DMS153 treated with DMSO at 0.1 percent for 48 hours (cell line): ENCODE measurements at regions not wholly inside any gene's neighbourhood (a gene's known extent, or its start where the extent isn't known, plus 50 kb on each side); places are given as distances from the start of the nearest gene placed in this dataset.
"Not testable (repeated sequence)": the region's sequence is repeated elsewhere in the genome, so short reads cannot be mapped to it uniquely, and the experiment has no call there.

Experiments
- DNase-seq: peaks from one replicate; lab custom pipeline; 2025; ENCODE audit not compliant: unreplicated experiment; lab: John Stamatoyannopoulos, UW

DNA sequence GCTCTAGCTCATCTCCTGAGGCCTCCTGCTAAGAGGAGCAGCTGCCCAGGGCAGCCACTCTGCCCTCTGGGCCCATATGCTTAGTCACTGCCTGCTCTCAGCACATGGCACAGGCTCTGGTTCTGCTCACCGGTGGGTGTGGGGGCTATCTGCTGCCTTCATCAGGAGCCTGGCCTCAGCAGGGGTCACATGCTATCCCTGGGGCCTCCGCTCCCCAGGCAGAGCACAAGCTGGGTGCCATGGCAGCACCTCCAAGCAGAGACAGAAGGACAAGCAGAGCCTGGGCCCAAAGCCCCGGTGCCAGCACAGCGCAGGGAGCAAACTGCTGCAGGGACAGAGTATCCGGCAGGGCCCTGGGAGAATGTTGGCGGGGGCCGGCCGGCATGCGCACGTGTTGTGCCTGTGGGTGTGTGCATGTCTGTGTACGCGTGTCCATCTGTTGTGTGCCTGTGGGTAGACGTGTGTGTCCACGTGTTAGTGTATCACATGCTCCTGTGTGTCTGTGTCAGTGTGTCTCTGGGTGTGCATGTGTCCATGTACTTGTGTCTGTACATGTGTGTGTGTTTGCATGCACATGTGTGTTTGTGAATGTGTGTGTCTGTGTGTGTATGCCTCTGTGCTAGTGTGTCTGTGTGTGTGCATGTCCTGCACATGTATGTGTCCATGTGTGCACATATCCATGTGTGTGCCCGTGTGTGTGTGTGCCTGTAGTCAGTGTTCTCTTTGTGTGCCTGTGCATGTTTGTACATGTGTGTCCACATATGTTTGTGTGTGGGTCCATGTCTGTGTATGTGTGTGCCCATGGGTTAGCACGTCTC lies 326.9 kb downstream of the TMEM121 start:
- DNase-seq, result no peak

GRCh38 chr14:105853907-105854599 lies 327.7 kb downstream of the TMEM121 start:
- DNase-seq, result no peak

DNA sequence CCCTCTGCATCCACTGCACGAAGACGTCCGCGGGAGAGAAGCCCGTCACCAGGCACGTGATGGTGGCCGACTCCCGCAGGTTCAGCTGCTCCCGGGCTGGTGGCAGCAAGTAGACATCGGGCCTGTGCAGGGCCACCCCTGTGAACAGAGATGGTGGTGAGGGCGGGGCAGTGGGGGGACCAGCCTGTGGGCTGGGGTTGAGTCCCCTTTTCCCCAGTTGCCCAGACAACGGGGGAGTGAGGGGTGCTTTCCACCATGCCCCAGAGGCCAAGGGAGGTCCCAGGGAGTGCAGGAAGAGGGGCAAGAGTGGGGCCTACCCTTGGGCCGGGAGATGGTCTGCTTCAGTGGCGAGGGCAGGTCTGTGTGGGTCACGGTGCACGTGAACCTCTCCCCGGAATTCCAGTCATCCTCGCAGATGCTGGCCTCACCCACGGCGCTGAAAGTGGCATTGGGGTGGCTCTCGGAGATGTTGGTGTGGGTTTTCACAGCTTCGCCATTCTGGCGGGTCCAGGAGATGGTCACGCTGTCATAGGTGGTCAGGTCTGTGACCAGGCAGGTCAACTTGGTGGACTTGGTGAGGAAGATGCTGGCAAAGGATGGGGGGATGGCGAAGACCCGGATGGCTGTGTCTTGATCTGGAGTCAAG lies 328.3 kb downstream of the TMEM121 start:
- no peak for DNase-seq

- no peak for DNase-seq
Measured at GRCh38 chr14:105855246-105855892, 329.0 kb downstream of the TMEM121 start.

- no peak for DNase-seq
Measured at GRCh38 chr14:105855893-105856675, 329.7 kb downstream of the TMEM121 start.

DNA sequence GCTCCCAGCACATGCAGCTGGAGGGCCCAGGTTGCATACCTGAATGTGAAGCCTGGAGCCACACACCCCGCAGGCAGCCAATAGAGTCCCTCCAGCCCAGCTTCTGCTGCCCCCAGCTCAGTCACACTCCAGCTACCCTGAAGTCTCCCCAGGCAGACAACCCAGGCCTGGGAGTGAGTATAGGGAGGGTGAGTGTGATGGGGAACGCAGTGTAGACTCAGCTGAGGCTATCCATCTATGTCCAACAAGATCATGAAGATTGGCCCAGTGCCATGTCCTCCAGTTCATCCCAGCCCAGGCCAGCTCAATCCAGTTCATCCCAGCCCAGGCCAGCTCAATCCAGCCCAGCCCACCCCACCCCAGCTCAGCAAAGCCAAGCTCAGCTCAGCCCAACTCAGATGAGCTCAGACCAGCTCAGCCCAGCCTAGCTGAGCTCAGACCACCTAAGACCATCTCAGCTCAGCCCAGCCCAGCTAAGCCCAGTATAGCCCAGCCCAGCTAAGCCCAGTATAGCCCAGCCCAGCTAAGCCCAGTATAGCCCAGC lies 330.4 kb downstream of the TMEM121 start:
- no peak for DNase-seq

- no peak for DNase-seq
Measured at GRCh38 chr14:105857220-105857825, 330.9 kb downstream of the TMEM121 start.

DNA sequence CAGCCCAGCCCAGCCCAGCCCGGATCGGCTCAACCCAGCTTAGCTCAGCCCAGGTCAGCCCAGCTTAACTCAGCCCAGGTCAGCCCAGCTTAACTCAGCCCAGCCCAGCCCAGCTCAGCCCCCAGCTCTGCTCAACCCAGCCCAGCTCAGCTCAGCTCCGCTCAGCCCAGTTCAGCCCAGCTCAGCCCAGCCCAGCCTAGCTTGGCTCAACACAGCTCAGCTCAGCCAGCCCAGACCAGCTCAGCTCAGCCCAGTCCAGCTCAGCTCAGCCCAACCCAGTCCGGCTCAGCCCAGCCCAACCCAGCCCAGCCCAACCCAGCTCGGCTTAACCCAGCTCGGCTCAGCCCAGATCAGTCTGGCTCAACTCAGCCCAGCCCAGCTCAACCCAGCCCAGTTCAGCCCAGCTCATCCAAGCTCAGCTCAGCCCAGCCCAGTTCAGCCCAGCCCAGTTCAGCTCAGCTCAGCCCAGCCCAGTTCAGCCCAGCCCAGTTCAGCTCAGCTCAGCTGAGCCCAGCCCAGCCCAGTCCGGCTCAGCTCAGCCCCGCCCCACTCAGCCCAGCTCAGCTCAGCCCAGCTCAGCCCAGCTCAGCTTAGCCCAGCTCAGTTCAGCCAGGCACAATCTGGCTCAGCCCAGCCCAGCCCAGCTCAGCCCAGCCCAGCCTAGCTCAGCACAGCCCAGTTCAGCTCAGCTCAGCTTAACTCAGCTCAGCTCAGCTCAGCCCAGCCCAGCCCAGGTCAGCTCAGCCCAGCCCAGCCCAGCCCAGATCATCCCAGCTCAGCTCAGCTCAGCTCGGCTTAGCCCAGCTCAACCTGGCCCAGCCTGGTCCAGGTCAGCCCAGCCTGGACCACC lies 331.7 kb downstream of the TMEM121 start:
- no peak for DNase-seq

GRCh38 chr14:105858676-105859025 lies 332.3 kb downstream of the TMEM121 start:
- DNase-seq, result no peak

- DNase-seq, result not testable (repeated sequence)
Measured at GRCh38 chr14:105859073-105859716, 332.8 kb downstream of the TMEM121 start.

DNA sequence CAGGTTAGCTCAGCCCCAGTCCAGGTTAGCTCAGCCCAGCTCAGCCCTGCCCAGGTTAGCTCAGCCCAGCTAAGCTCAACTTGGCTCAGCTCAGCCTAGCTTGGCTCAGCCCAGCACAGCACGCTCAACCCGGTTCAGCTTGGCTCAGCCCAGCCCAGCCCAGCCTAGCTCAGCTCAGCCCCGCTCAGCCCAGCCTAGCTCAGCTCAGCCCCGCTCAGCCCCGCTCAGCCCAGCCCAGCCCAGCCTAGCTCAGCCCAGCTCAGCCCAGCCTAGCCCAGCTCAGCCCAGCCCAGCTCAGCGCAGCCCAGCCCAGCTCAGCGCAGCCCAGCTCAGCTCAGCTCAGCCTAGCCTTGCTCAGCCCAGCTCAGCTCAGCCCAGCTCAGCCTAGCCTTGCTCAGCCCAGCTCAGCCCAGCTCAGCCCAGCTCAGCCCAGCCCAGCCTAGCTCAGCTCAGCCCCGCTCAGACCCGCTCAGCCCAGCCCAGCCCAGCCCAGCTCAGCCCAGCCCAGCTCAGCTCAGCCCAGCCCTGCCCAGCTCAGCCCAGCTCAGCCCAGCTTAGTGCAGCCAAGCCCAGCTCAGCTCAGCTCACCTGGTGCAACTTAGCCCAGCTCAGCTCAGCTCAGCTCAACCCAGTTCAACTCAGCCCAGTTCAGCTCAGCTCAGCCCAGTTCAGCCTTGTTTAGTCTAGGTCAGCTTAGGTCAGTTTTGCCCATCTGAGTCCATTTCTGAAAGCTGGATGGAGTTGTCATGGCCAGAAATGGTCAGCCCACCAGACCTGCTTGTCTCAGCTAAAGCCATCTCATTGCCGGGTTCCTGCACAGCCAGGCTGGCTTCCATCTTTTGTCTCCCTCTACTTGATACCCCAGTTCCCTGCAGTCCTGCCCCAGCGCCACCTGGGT lies 333.6 kb downstream of the TMEM121 start:
- no peak for DNase-seq

DNA sequence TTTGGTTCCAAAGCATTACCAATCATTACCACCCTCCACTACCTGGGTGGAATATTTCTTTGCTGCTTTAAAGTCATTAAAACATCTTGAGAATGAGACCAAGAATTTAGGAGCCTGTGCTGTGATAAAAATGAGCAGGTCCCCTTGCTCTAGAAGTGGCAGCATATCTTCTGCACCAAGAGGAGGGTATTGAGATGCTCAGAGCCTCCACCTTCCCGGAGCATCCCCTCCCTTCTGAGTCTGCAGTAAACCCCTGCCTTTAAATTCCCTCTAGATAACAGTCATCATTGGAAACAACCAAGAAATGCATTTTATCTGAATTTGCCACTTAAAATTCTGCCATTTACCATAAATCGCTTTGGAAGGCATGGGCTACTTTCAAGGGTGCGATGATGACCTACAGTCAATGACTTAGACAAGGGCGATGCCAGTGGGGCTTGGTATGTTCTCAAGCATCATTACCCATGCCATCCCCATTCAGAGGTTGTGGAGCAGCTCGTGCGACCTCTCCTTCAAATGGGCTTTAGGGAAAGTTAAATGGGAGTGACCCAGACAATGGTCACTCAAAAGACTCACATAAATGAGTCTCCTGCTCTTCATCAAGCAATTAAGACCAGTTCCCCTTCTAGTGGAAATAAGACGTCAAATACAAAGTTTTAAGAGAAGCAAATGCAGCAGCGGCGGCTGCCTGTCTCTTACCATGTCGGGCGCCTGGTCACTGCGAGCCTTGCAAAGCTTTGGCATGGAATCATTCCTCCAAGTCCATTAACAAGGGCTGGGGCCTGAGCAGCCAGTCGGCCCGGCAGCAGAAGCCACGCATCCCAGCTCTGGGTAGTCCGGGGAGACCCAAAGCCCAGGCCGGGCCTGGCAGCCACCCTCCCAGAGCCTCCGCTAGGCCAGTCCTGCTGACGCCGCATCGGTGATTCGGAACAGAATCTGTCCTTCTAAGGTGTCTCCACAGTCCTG lies 334.5 kb downstream of the TMEM121 start:
- DNase-seq, result no peak

GRCh38 chr14:105861985-105862465 lies 335.6 kb downstream of the TMEM121 start:
- no peak for DNase-seq

DNA sequence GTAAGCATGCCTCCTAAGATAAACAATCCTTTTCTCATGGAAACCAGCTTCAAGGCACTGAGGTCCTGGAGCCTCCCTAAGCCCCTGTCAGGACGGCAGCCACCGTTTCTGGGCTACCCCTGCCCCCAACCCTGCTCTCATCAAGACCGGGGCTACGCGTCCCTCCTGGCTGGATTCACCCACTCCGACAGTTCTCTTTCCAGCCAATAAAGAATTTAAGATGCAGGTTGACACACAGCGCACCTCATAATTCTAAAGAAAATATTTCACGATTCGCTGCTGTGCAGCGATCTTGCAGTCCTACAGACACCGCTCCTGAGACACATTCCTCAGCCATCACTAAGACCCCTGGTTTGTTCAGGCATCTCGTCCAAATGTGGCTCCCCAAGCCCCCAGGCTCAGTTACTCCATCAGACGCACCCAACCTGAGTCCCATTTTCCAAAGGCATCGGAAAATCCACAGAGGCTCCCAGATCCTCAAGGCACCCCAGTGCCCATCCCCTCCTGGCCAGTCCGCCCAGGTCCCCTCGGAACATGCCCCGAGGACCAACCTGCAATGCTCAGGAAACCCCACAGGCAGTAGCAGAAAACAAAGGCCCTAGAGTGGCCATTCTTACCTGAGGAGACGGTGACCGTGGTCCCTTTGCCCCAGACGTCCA lies 336.3 kb downstream of the TMEM121 start:
- DNase-seq, result no peak

GRCh38 chr14:105863296-105864108 lies 337.1 kb downstream of the TMEM121 start:
- no peak for DNase-seq
